ENCODE measurements at regions not wholly inside any gene's neighbourhood (a gene's known extent, or its start where the extent isn't known, plus 50 kb on each side); places are given as distances from the start of the nearest gene placed in this dataset.

DNA sequence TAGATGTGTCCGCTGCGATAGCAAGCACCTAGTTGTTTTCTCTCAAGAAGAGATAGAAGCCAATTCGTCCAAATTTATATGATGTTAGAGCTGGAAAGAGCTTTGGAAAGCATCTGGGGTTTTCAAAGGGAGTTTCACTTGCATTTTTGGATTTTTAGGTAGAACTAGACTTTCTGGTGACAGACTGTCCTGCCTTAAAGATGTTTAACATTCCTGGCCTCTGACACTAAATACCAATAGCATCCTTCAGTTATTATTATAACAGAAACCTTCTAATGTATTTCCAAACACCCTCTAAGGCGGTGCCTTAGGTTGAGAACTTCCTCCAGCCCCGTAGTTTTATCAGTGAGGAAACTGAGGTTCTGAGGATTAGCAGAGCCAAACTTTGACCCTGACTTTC, 305.3 kb downstream of the SATB1 start:
- H3K9me3 ChIP-seq (ENCODE audit: control insufficient read depth in 1 of 2, insufficient read depth in 1 of 2, low read length in 2 of 2): peaks cover 0 to 4% of the 10 kb centered on the region in 2 experiments
- ATAC-seq (ENCODE audit: poor library complexity) (no peak), DNase-seq (no peak)
- Mint-ChIP-seq H3K4me3 (no peak overlapping the region), H3K27ac (no peak overlapping the region), H3K36me3 (ENCODE audit: low read depth) (no peaks in the 10 kb centered on the region), H3K9me3 (no peaks in the 10 kb centered on the region), H3K4me1 (ENCODE audit: low read depth) (no peaks in the 10 kb centered on the region), H3K27me3 (no peaks in the 10 kb centered on the region)
- H3K27ac ChIP-seq (ENCODE audit: low read depth in 1 of 2, low read length in 2 of 2): no peak overlapping the region
- TF ChIP-seq, protein P1, sequence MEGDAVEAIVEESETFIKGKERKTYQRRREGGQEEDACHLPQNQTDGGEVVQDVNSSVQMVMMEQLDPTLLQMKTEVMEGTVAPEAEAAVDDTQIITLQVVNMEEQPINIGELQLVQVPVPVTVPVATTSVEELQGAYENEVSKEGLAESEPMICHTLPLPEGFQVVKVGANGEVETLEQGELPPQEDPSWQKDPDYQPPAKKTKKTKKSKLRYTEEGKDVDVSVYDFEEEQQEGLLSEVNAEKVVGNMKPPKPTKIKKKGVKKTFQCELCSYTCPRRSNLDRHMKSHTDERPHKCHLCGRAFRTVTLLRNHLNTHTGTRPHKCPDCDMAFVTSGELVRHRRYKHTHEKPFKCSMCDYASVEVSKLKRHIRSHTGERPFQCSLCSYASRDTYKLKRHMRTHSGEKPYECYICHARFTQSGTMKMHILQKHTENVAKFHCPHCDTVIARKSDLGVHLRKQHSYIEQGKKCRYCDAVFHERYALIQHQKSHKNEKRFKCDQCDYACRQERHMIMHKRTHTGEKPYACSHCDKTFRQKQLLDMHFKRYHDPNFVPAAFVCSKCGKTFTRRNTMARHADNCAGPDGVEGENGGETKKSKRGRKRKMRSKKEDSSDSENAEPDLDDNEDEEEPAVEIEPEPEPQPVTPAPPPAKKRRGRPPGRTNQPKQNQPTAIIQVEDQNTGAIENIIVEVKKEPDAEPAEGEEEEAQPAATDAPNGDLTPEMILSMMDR (IDR thresholded peaks at IDR 0.05): no peak
- intact Hi-C loops (cut with DNase I, micrococcal nuclease): no loop called here
- H3K27me3 ChIP-seq (ENCODE audit: control insufficient read depth in 1 of 2, insufficient read depth in 2 of 2, low read length in 2 of 2): no peaks in the 10 kb centered on the region
- no peak overlapping the region for H3K4me3 ChIP-seq (ENCODE audit: low read length)
- ChIA-PET POLR2A (no interaction called here), CTCF (interaction anchor here (1.3 kb wide), 1 partner anchor 9 kb away, joined by 3 read pairs; no protein-coding TSS in a partner anchor)
- no peaks in the 10 kb centered on the region for H3K4me1 ChIP-seq (ENCODE audit: insufficient read depth, low read length)
- H3K36me3 ChIP-seq (ENCODE audit: insufficient read depth, low read length): no peaks in the 10 kb centered on the region

DNA sequence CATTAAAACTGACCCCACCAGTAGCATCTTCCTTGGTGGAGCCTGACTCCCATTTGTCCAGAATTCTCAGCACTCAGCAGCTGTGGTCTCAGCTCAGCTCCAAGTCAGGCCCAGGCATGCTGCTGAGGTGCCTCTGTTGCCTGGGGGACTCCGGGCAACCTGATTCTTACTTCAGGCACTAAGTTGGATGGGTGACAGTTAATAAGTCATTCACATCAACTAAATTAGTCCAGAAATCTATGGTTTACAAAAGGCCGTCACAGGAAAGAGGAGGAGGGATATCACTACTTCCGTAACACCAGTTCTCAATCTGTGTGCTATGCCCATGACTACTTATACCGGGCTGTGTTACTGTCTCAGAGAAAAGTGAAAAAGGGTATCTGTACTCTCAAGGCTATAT, 310.2 kb downstream of the SATB1 start:
- Mint-ChIP-seq H3K4me3 (no peak overlapping the region), H3K36me3 (ENCODE audit: low read depth) (no peaks in the 10 kb centered on the region), H3K9me3 (no peaks in the 10 kb centered on the region), H3K4me1 (ENCODE audit: low read depth) (peaks cover 14% of the 10 kb centered on the region), H3K27ac (no peak overlapping the region), H3K27me3 (no peaks in the 10 kb centered on the region)
- intact Hi-C loops (cut with DNase I, micrococcal nuclease): no loop called here
- H3K4me3 ChIP-seq (ENCODE audit: low read length): no peak overlapping the region
- peaks cover 0 to 4% of the 10 kb centered on the region in 2 experiments for H3K9me3 ChIP-seq (ENCODE audit: control insufficient read depth in 1 of 2, insufficient read depth in 1 of 2, low read length in 2 of 2)
- ATAC-seq (ENCODE audit: poor library complexity) (no peak), DNase-seq (no peak)
- ChIA-PET CTCF (no interaction called here), POLR2A (no interaction called here)
- H3K4me1 ChIP-seq (ENCODE audit: insufficient read depth, low read length): no peaks in the 10 kb centered on the region
- no peak overlapping the region for H3K27ac ChIP-seq (ENCODE audit: low read depth in 1 of 2, low read length in 2 of 2)
- TF ChIP-seq, protein P1 (IDR thresholded peaks at IDR 0.05): no peak
- no peaks in the 10 kb centered on the region for H3K36me3 ChIP-seq (ENCODE audit: insufficient read depth, low read length)
- H3K27me3 ChIP-seq (ENCODE audit: control insufficient read depth in 1 of 2, insufficient read depth in 2 of 2, low read length in 2 of 2): no peaks in the 10 kb centered on the region

DNA sequence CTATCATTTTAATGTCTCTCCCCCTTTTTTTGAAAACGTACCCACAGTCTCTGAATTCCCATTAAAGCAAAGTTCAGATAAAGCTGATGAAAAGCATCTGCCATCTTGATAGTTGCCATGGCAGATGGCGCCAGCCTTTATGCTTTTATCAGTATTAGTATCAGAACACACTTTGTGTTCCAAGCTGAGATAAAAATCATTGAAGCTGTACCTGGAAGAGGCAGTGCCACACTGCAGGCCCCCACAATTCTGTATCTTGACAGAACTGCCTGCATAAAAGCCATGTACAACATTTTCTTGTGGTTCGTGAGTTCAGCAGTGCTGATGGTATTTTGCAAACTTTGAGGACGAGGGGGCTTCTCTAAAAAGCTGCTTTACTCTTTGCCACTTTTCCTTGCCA, 311.7 kb downstream of the SATB1 start:
- CTCF ChIA-PET: no interaction called here

More for the DNA sequence above, 311.7 kb downstream of the SATB1 start:
- no peaks in the 10 kb centered on the region for H3K36me3 ChIP-seq (ENCODE audit: insufficient read depth, low read length)
- no peaks in the 10 kb centered on the region for H3K27me3 ChIP-seq (ENCODE audit: control insufficient read depth in 1 of 2, insufficient read depth in 2 of 2, low read length in 2 of 2)
- Mint-ChIP-seq H3K36me3 (ENCODE audit: low read depth) (no peaks in the 10 kb centered on the region), H3K27me3 (no peaks in the 10 kb centered on the region), H3K27ac (no peak overlapping the region), H3K9me3 (no peaks in the 10 kb centered on the region), H3K4me3 (no peak overlapping the region), H3K4me1 (ENCODE audit: low read depth) (peaks cover 14% of the 10 kb centered on the region)
- ATAC-seq (ENCODE audit: poor library complexity) (no peak), DNase-seq (no peak)
- intact Hi-C loops (cut with DNase I, micrococcal nuclease): no loop called here
- H3K4me1 ChIP-seq (ENCODE audit: insufficient read depth, low read length): no peaks in the 10 kb centered on the region
- H3K9me3 ChIP-seq (ENCODE audit: control insufficient read depth in 1 of 2, insufficient read depth in 1 of 2, low read length in 2 of 2): peaks cover 0 to under 1% of the 10 kb centered on the region in 2 experiments
- no peak overlapping the region for H3K4me3 ChIP-seq (ENCODE audit: low read length)
- POLR2A ChIA-PET: no interaction called here
- H3K27ac ChIP-seq (ENCODE audit: low read depth in 1 of 2, low read length in 2 of 2): no peak overlapping the region
- TF ChIP-seq, protein P1 (IDR thresholded peaks at IDR 0.05): no peak
